ENCODE measurements at regions not wholly inside any gene's neighbourhood (a gene's known extent, or its start where the extent isn't known, plus 50 kb on each side); places are given as distances from the start of the nearest gene placed in this dataset.

GRCh38 chr11:104275992-104276391 is 112.0 kb upstream of the PDGFD start:
- H3K9ac ChIP-seq (ENCODE audit: low read depth, low read length): no peak overlapping the region
- H3K27me3 ChIP-seq (ENCODE audit: control insufficient read depth, insufficient read depth, low read length): no peaks in the 10 kb centered on the region
- H3K9me3 ChIP-seq (ENCODE audit: control insufficient read depth, insufficient read depth, low read length): no peaks in the 10 kb centered on the region
- H3K27ac ChIP-seq (ENCODE audit: low read depth, low read length): no peak overlapping the region
- H3K4me3 ChIP-seq (ENCODE audit: low read depth, low read length): no peak overlapping the region
- H3K4me1 ChIP-seq (ENCODE audit: control insufficient read depth, insufficient read depth, low read length): peaks cover 7% of the 10 kb centered on the region; the same call in 1 of the 2 replicates
- H3K36me3 ChIP-seq (ENCODE audit: control insufficient read depth, insufficient read depth, low read length): no peaks in the 10 kb centered on the region

GRCh38 chr11:104260456-104260855 is 96.5 kb upstream of the PDGFD start:
- Histone ChIP-seq H3K9me3 (ENCODE audit: control insufficient read depth, insufficient read depth, low read length) (no peaks in the 10 kb centered on the region), H3K27me3 (ENCODE audit: control insufficient read depth, insufficient read depth, low read length) (no peaks in the 10 kb centered on the region), H3K27ac (ENCODE audit: low read depth, low read length) (no peak overlapping the region), H3K9ac (ENCODE audit: low read depth, low read length) (no peak overlapping the region), H3K4me1 (ENCODE audit: control insufficient read depth, insufficient read depth, low read length) (no peaks in the 10 kb centered on the region), H3K4me3 (ENCODE audit: low read depth, low read length) (no peak overlapping the region), H3K36me3 (ENCODE audit: control insufficient read depth, insufficient read depth, low read length) (no peaks in the 10 kb centered on the region)

GRCh38 chr11:104259121-104259610 is 95.2 kb upstream of the PDGFD start:
- Histone ChIP-seq H3K4me3 (ENCODE audit: low read depth, low read length) (no peak overlapping the region), H3K9me3 (ENCODE audit: control insufficient read depth, insufficient read depth, low read length) (no peaks in the 10 kb centered on the region), H3K9ac (ENCODE audit: low read depth, low read length) (no peak overlapping the region), H3K36me3 (ENCODE audit: control insufficient read depth, insufficient read depth, low read length) (no peaks in the 10 kb centered on the region), H3K4me1 (ENCODE audit: control insufficient read depth, insufficient read depth, low read length) (no peaks in the 10 kb centered on the region), H3K27ac (ENCODE audit: low read depth, low read length) (no peak overlapping the region), H3K27me3 (ENCODE audit: control insufficient read depth, insufficient read depth, low read length) (no peaks in the 10 kb centered on the region)

GRCh38 chr11:104256525-104256924 is 92.6 kb upstream of the PDGFD start:
- Histone ChIP-seq H3K9me3 (ENCODE audit: control insufficient read depth, insufficient read depth, low read length) (no peaks in the 10 kb centered on the region), H3K36me3 (ENCODE audit: control insufficient read depth, insufficient read depth, low read length) (no peaks in the 10 kb centered on the region), H3K9ac (ENCODE audit: low read depth, low read length) (no peak overlapping the region), H3K4me3 (ENCODE audit: low read depth, low read length) (no peak overlapping the region), H3K27ac (ENCODE audit: low read depth, low read length) (no peak overlapping the region), H3K4me1 (ENCODE audit: control insufficient read depth, insufficient read depth, low read length) (no peaks in the 10 kb centered on the region), H3K27me3 (ENCODE audit: control insufficient read depth, insufficient read depth, low read length) (no peaks in the 10 kb centered on the region)

GRCh38 chr11:104254347-104254746 is 90.4 kb upstream of the PDGFD start:
- Histone ChIP-seq H3K9me3 (ENCODE audit: control insufficient read depth, insufficient read depth, low read length) (no peaks in the 10 kb centered on the region), H3K9ac (ENCODE audit: low read depth, low read length) (no peak overlapping the region), H3K4me3 (ENCODE audit: low read depth, low read length) (no peak overlapping the region), H3K27ac (ENCODE audit: low read depth, low read length) (no peak overlapping the region), H3K36me3 (ENCODE audit: control insufficient read depth, insufficient read depth, low read length) (no peaks in the 10 kb centered on the region), H3K4me1 (ENCODE audit: control insufficient read depth, insufficient read depth, low read length) (no peaks in the 10 kb centered on the region), H3K27me3 (ENCODE audit: control insufficient read depth, insufficient read depth, low read length) (no peaks in the 10 kb centered on the region)

GRCh38 chr11:104246590-104246989 is 82.6 kb upstream of the PDGFD start:
- Histone ChIP-seq H3K4me1 (ENCODE audit: control insufficient read depth, insufficient read depth, low read length) (no peaks in the 10 kb centered on the region), H3K27me3 (ENCODE audit: control insufficient read depth, insufficient read depth, low read length) (no peaks in the 10 kb centered on the region), H3K9me3 (ENCODE audit: control insufficient read depth, insufficient read depth, low read length) (no peaks in the 10 kb centered on the region), H3K36me3 (ENCODE audit: control insufficient read depth, insufficient read depth, low read length) (no peaks in the 10 kb centered on the region), H3K4me3 (ENCODE audit: low read depth, low read length) (no peak overlapping the region), H3K9ac (ENCODE audit: low read depth, low read length) (no peak overlapping the region), H3K27ac (ENCODE audit: low read depth, low read length) (no peak overlapping the region)

- H3K4me1 ChIP-seq (ENCODE audit: control insufficient read depth, insufficient read depth, low read length): no peaks in the 10 kb centered on the region
- H3K36me3 ChIP-seq (ENCODE audit: control insufficient read depth, insufficient read depth, low read length): no peaks in the 10 kb centered on the region
- no peaks in the 10 kb centered on the region for H3K27me3 ChIP-seq (ENCODE audit: control insufficient read depth, insufficient read depth, low read length)
- H3K9ac ChIP-seq (ENCODE audit: low read depth, low read length): no peak overlapping the region
- no peak overlapping the region for H3K27ac ChIP-seq (ENCODE audit: low read depth, low read length)
- no peaks in the 10 kb centered on the region for H3K9me3 ChIP-seq (ENCODE audit: control insufficient read depth, insufficient read depth, low read length)
- H3K4me3 ChIP-seq (ENCODE audit: low read depth, low read length): no peak overlapping the region
These were observed 75.0 kb upstream of the PDGFD start for GRCh38 chr11:104238916-104239315.

- Histone ChIP-seq H3K9me3 (ENCODE audit: control insufficient read depth, insufficient read depth, low read length) (no peaks in the 10 kb centered on the region), H3K27me3 (ENCODE audit: control insufficient read depth, insufficient read depth, low read length) (no peaks in the 10 kb centered on the region), H3K27ac (ENCODE audit: low read depth, low read length) (no peak overlapping the region), H3K4me1 (ENCODE audit: control insufficient read depth, insufficient read depth, low read length) (no peaks in the 10 kb centered on the region), H3K4me3 (ENCODE audit: low read depth, low read length) (no peak overlapping the region), H3K9ac (ENCODE audit: low read depth, low read length) (no peak overlapping the region), H3K36me3 (ENCODE audit: control insufficient read depth, insufficient read depth, low read length) (no peaks in the 10 kb centered on the region)
These were observed 61.1 kb upstream of the PDGFD start for GRCh38 chr11:104225047-104225446.

GRCh38 chr11:104222464-104222863 is 58.5 kb upstream of the PDGFD start:
- Histone ChIP-seq H3K9me3 (ENCODE audit: control insufficient read depth, insufficient read depth, low read length) (no peaks in the 10 kb centered on the region), H3K36me3 (ENCODE audit: control insufficient read depth, insufficient read depth, low read length) (no peaks in the 10 kb centered on the region), H3K27ac (ENCODE audit: low read depth, low read length) (no peak overlapping the region), H3K4me3 (ENCODE audit: low read depth, low read length) (no peak overlapping the region), H3K27me3 (ENCODE audit: control insufficient read depth, insufficient read depth, low read length) (no peaks in the 10 kb centered on the region), H3K4me1 (ENCODE audit: control insufficient read depth, insufficient read depth, low read length) (no peaks in the 10 kb centered on the region), H3K9ac (ENCODE audit: low read depth, low read length) (no peak overlapping the region)

GRCh38 chr11:104221455-104221854 is 57.5 kb upstream of the PDGFD start:
- Histone ChIP-seq H3K27ac (ENCODE audit: low read depth, low read length) (no peak overlapping the region), H3K9me3 (ENCODE audit: control insufficient read depth, insufficient read depth, low read length) (no peaks in the 10 kb centered on the region), H3K4me3 (ENCODE audit: low read depth, low read length) (no peak overlapping the region), H3K27me3 (ENCODE audit: control insufficient read depth, insufficient read depth, low read length) (no peaks in the 10 kb centered on the region), H3K4me1 (ENCODE audit: control insufficient read depth, insufficient read depth, low read length) (no peaks in the 10 kb centered on the region), H3K36me3 (ENCODE audit: control insufficient read depth, insufficient read depth, low read length) (no peaks in the 10 kb centered on the region), H3K9ac (ENCODE audit: low read depth, low read length) (no peak overlapping the region)

- H3K36me3 ChIP-seq (ENCODE audit: control insufficient read depth, insufficient read depth, low read length): no peaks in the 10 kb centered on the region
These were observed 55.1 kb upstream of the PDGFD start for GRCh38 chr11:104219096-104219495.

GRCh38 chr11:104214517-104214916 is 50.6 kb upstream of the PDGFD start:
- Histone ChIP-seq H3K9me3 (ENCODE audit: control insufficient read depth, insufficient read depth, low read length) (no peaks in the 10 kb centered on the region), H3K27me3 (ENCODE audit: control insufficient read depth, insufficient read depth, low read length) (no peaks in the 10 kb centered on the region), H3K4me1 (ENCODE audit: control insufficient read depth, insufficient read depth, low read length) (no peaks in the 10 kb centered on the region), H3K4me3 (ENCODE audit: low read depth, low read length) (no peak overlapping the region), H3K27ac (ENCODE audit: low read depth, low read length) (no peak overlapping the region), H3K9ac (ENCODE audit: low read depth, low read length) (no peak overlapping the region), H3K36me3 (ENCODE audit: control insufficient read depth, insufficient read depth, low read length) (no peaks in the 10 kb centered on the region)

More at GRCh38 chr11:104219096-104219495, 55.1 kb upstream of the PDGFD start:
- H3K27me3 ChIP-seq (ENCODE audit: control insufficient read depth, insufficient read depth, low read length): no peaks in the 10 kb centered on the region
- no peak overlapping the region for H3K27ac ChIP-seq (ENCODE audit: low read depth, low read length)
- H3K9me3 ChIP-seq (ENCODE audit: control insufficient read depth, insufficient read depth, low read length): no peaks in the 10 kb centered on the region
- H3K4me3 ChIP-seq (ENCODE audit: low read depth, low read length): no peak overlapping the region
- no peak overlapping the region for H3K9ac ChIP-seq (ENCODE audit: low read depth, low read length)
- no peaks in the 10 kb centered on the region for H3K4me1 ChIP-seq (ENCODE audit: control insufficient read depth, insufficient read depth, low read length)
